ENCODE measurements at regions not wholly inside any gene's neighbourhood (a gene's known extent, or its start where the extent isn't known, plus 50 kb on each side); places are given as distances from the start of the nearest gene placed in this dataset.

DNA sequence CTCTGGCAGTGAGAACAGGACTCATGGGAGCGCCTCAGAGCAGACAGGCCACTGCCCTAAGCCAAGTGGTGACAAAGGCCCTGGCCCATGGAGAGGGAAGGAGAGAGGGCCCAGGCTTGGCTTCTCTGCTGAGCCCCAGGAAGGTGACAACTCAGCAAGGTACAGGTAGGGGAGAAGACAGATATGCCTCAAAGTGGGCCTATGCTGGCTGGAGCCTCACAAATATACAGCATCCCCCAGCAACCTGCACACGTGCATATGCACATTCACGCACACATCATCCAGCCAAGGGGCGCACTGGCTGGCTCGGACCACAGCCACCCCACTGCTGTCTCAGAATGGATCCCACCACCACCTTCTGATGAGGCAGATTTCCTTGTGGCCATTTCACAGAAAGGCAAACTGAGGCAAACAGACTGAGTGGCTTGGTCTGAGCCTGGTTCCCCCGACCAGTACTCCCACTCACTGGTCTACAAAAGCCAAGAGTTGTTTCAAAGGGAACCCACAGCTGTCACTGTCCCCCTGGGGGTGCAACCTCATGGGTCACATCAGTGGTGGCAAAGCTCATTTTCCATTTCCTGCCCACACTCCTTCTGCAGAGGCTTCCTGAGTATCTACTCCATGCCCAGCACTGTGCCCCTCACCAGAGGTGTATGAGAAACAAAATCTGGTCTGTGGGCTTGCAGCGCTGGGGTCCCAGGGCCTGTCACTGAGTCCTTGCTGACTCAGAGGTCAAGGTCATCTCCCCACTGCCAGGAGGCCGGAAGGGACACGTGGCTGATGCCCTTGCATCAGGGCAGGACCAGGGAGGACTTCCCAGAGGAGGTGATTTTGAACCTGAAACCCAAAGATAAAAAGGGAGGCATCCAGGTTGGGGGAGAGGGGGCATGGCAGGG is 67.3 kb upstream of the PRR5 start:
- no peak for TF ChIP-seq POU6F1 (CRISPR knock-in tag; IDR thresholded peaks at IDR 0.05; ENCODE audit: borderline replicate concordance, low read depth)
- TF ChIP-seq TSHZ2 (CRISPR knock-in tag; IDR thresholded peaks at IDR 0.05) = no peak
- TF ChIP-seq RARB (CRISPR knock-in tag; IDR thresholded peaks at IDR 0.05) = no peak
- TF ChIP-seq PATZ1 (CRISPR knock-in tag; IDR thresholded peaks at IDR 0.05; ENCODE audit: borderline replicate concordance) = no peak
- no peak for TF ChIP-seq TOX (CRISPR knock-in tag; IDR thresholded peaks at IDR 0.05; ENCODE audit: borderline replicate concordance)
- no peak for TF ChIP-seq ZFP30 (CRISPR knock-in tag; IDR thresholded peaks at IDR 0.05)
- no peak for TF ChIP-seq ZNF8 (CRISPR knock-in tag; IDR thresholded peaks at IDR 0.05)
- TF ChIP-seq CSDC2 (CRISPR knock-in tag; IDR thresholded peaks at IDR 0.05) = no peak
- TF ChIP-seq ZNF70 (CRISPR knock-in tag; IDR thresholded peaks at IDR 0.05) = no peak
- ATAC-seq = no peak

GRCh38 chr22:44633647-44634046 is 68.4 kb upstream of the PRR5 start:
- no peak for ATAC-seq
- no peak for TF ChIP-seq TOX (CRISPR knock-in tag; IDR thresholded peaks at IDR 0.05; ENCODE audit: borderline replicate concordance)
- TF ChIP-seq SNAI2 (CRISPR knock-in tag; IDR thresholded peaks at IDR 0.05) = no peak
- no peak for TF ChIP-seq PATZ1 (CRISPR knock-in tag; IDR thresholded peaks at IDR 0.05; ENCODE audit: borderline replicate concordance)
- no peak for TF ChIP-seq ZC3H10 (CRISPR knock-in tag; IDR thresholded peaks at IDR 0.05)
- no peak for TF ChIP-seq ZNF8 (CRISPR knock-in tag; IDR thresholded peaks at IDR 0.05)
- TF ChIP-seq ARNTL (CRISPR knock-in tag; IDR thresholded peaks at IDR 0.05; ENCODE audit: borderline replicate concordance, low read depth) = no peak
- no peak for TF ChIP-seq ZFP3 (CRISPR knock-in tag; IDR thresholded peaks at IDR 0.05)
- TF ChIP-seq PPARA (CRISPR knock-in tag; IDR thresholded peaks at IDR 0.05; ENCODE audit: borderline replicate concordance) = no peak
- TF ChIP-seq TCF4 (CRISPR knock-in tag; IDR thresholded peaks at IDR 0.05; ENCODE audit: borderline replicate concordance) = no peak
- TF ChIP-seq ISL1 (CRISPR knock-in tag; IDR thresholded peaks at IDR 0.05) = no peak
- no peak for TF ChIP-seq ESRRG (CRISPR knock-in tag; IDR thresholded peaks at IDR 0.05)
- no peak for TF ChIP-seq ZNF565 (CRISPR knock-in tag; conservative IDR thresholded peaks at IDR 0.05; ENCODE audit: low read depth)
- TF ChIP-seq ZNF70 (CRISPR knock-in tag; IDR thresholded peaks at IDR 0.05) = no peak
- TF ChIP-seq BACH2 (CRISPR knock-in tag; IDR thresholded peaks at IDR 0.05; ENCODE audit: borderline replicate concordance) = no peak
- TF ChIP-seq RARB (CRISPR knock-in tag; IDR thresholded peaks at IDR 0.05) = no peak
- no peak for TF ChIP-seq CSDC2 (CRISPR knock-in tag; IDR thresholded peaks at IDR 0.05)
- TF ChIP-seq, protein P1, sequence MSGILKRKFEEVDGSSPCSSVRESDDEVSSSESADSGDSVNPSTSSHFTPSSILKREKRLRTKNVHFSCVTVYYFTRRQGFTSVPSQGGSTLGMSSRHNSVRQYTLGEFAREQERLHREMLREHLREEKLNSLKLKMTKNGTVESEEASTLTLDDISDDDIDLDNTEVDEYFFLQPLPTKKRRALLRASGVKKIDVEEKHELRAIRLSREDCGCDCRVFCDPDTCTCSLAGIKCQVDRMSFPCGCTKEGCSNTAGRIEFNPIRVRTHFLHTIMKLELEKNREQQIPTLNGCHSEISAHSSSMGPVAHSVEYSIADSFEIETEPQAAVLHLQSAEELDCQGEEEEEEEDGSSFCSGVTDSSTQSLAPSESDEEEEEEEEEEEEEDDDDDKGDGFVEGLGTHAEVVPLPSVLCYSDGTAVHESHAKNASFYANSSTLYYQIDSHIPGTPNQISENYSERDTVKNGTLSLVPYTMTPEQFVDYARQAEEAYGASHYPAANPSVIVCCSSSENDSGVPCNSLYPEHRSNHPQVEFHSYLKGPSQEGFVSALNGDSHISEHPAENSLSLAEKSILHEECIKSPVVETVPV (CRISPR knock-in tag; IDR thresholded peaks at IDR 0.05) = no peak
- no peak for TF ChIP-seq POU6F1 (CRISPR knock-in tag; IDR thresholded peaks at IDR 0.05; ENCODE audit: borderline replicate concordance, low read depth)
